H1 (cell line): ENCODE measurements at regions not wholly inside any gene's neighbourhood (a gene's known extent, or its start where the extent isn't known, plus 50 kb on each side); places are given as distances from the start of the nearest gene placed in this dataset.

Source experiments
- CTBP2 ChIP-seq: IDR thresholded peaks from 2 replicates; pipeline ENCODE4 v1.7.0; 2011; ENCODE audit warnings: borderline replicate concordance, mild to moderate bottlenecking, moderate library complexity, mixed read lengths, low read length; ENCODE audit not compliant: insufficient read depth, insufficient read length
- EGR1 ChIP-seq: IDR thresholded peaks from 2 replicates; pipeline ENCODE4 v1.6.1; 2011; ENCODE audit warnings: low read depth, low read length, borderline replicate concordance
- EP300 ChIP-seq, 2 experiments: IDR thresholded peaks; 1 replicate in 1 of 2; 2 replicates in 1 of 2; pipeline ENCODE4 v1.6.1; 2011 to 2012; ENCODE audit warnings: low read depth in 2 of 2, low read length in 2 of 2, mild to moderate bottlenecking in 2 of 2, borderline replicate concordance in 1 of 2, inconsistent platforms in 1 of 2, moderate library complexity in 1 of 2
- NRF1 ChIP-seq: IDR thresholded peaks from 2 replicates; pipeline ENCODE4 v1.6.1; 2011; ENCODE audit warnings: mild to moderate bottlenecking, low read depth, low read length, improper control_type of control experiment
- RAD21 ChIP-seq, 2 experiments: IDR thresholded peaks in 1 of 2; conservative IDR thresholded peaks in 1 of 2; 2 replicates each; pipeline ENCODE4 v1.6.1; 2011; ENCODE audit warnings: low read depth in 2 of 2, low read length in 2 of 2, improper control_type of control experiment in 1 of 2, inconsistent platforms in 1 of 2, mild to moderate bottlenecking in 1 of 2, moderate library complexity in 1 of 2
- TF ChIP-seq, protein P1 (sequence below): IDR thresholded peaks from 2 replicates; pipeline ENCODE4 v1.6.1; 2012; ENCODE audit warnings: inconsistent platforms

DNA sequence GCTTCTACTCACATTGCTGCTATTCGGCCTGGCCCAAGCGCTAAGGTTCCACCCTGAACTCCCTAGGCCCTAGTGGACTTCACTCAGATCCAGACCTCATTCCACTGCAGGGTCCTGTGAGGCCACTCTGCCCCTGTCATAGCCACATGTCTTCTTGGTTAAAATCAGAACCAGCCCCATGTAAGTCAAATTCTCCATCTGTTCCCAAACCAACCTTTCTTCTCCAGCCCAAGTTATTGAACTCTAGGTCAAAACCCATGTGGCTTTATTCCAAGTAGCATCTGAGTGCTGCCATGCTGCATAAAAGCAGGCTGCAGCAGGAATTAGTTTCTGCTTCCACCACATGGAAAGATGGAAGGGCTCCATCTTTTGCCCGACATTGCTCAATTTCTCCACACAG, 281.2 kb downstream of the SNX13 start (continued):
- TF ChIP-seq RAD21 (IDR thresholded peaks at IDR 0.05 in 1 of 2, conservative IDR thresholded peaks at IDR 0.05 in 1 of 2; ENCODE audit: low read depth in 2 of 2, low read length in 2 of 2) (no peak), NRF1 (no peak), EGR1 (no peak), EP300 (IDR thresholded peaks at IDR 0.05; ENCODE audit: borderline replicate concordance in 1 of 2, low read depth in 2 of 2, low read length in 2 of 2) (no peak), CTBP2 (no peak)
- TF ChIP-seq, protein P1, sequence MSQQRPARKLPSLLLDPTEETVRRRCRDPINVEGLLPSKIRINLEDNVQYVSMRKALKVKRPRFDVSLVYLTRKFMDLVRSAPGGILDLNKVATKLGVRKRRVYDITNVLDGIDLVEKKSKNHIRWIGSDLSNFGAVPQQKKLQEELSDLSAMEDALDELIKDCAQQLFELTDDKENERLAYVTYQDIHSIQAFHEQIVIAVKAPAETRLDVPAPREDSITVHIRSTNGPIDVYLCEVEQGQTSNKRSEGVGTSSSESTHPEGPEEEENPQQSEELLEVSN = no peak
